OCI-LY7 (cell line): ENCODE measurements at regions not wholly inside any gene's neighbourhood (a gene's known extent, or its start where the extent isn't known, plus 50 kb on each side); places are given as distances from the start of the nearest gene placed in this dataset.
A peak's percentile ranks its signal among the peaks of the same experiment; 100 is the strongest.

Experiments used
- BruUV-seq: library from RNA; stranded (reverse); fragments of 400-500 nt; replicated peaks from 2 replicates; lab custom pipeline; 2021; lab: Mats Ljungman, UMichigan
- CTCF ChIA-PET: fragments of 300-600 bp; sonication (Branson Sonifier 250); formaldehyde crosslinking; loops from one replicate; lab custom pipeline; 2022; ENCODE audit warnings: antibody characterized with exemption; ENCODE audit not compliant: unreplicated experiment; lab: Charles Lee
- POLR2A ChIA-PET: fragments of 300-600 bp; sonication (Branson Sonifier 250); formaldehyde crosslinking; loops from one replicate; lab custom pipeline; 2022; ENCODE audit warnings: antibody characterized with exemption; lab: Charles Lee
- DNase-seq: peaks from one replicate; pipeline ENCODE4 v3.0.0-alpha.2; 2015; ENCODE audit warnings: low spot score
- H2AFZ ChIP-seq: fragments of 200-600 bp; sonication (generic), shearing (Covaris generic); 2 replicates; pipeline ENCODE4 v1.6.1; 2014; ENCODE audit warnings: mild to moderate bottlenecking, antibody characterized with exemption, low read length, moderate library complexity
- H3K27ac ChIP-seq: fragments of 200-600 bp; sonication (generic); 2 replicates; pipeline ENCODE4 v1.5.1; 2014; ENCODE audit warnings: mixed run types, low read depth, mild to moderate bottlenecking, moderate library complexity, low read length, inconsistent platforms; ENCODE audit not compliant: poor library complexity, severe bottlenecking
- H3K36me3 ChIP-seq: fragments of 200-600 bp; sonication (generic); 2 replicates; pipeline ENCODE4 v1.6.1; 2014; ENCODE audit warnings: mild to moderate bottlenecking, antibody characterized with exemption, low read length, moderate library complexity, mixed read lengths; ENCODE audit not compliant: insufficient read depth
- H3K4me1 ChIP-seq: fragments of 200-600 bp; sonication (generic); 2 replicates; pipeline ENCODE4 v1.5.1; 2014; ENCODE audit warnings: mild to moderate bottlenecking, low read length; ENCODE audit not compliant: insufficient read depth, poor library complexity, severe bottlenecking
- H3K4me2 ChIP-seq: fragments of 200-600 bp; sonication (generic); 2 replicates; pipeline ENCODE4 v1.6.1; 2014; ENCODE audit warnings: mild to moderate bottlenecking, low read length
- H3K4me3 ChIP-seq: fragments of 200-600 bp; sonication (generic); 2 replicates; pipeline ENCODE4 v1.5.1; 2014; ENCODE audit warnings: mild to moderate bottlenecking, low read depth, low read length; ENCODE audit not compliant: poor library complexity, severe bottlenecking
- H3K79me2 ChIP-seq: fragments of 200-600 bp; sonication (generic); 2 replicates; pipeline ENCODE4 v1.6.1; 2016; ENCODE audit warnings: low read depth, mild to moderate bottlenecking, low read length, moderate library complexity, mixed read lengths; ENCODE audit not compliant: insufficient read depth
- H3K9me2 ChIP-seq: fragments of 200-600 bp; sonication (generic); 2 replicates; pipeline ENCODE4 v1.6.1; 2016; ENCODE audit warnings: mild to moderate bottlenecking, low read length, mixed read lengths; ENCODE audit not compliant: insufficient read depth
- H3K9me3 ChIP-seq: fragments of 200-600 bp; sonication (generic); 2 replicates; pipeline ENCODE4 v1.6.1; 2014; ENCODE audit warnings: mild to moderate bottlenecking, mixed run types, low read length, mixed read lengths
- H4K20me1 ChIP-seq: fragments of 200-600 bp; sonication (generic); 2 replicates; pipeline ENCODE4 v1.6.1; 2014; ENCODE audit warnings: mild to moderate bottlenecking, antibody characterized with exemption, low read length, moderate library complexity, mixed read lengths; ENCODE audit not compliant: insufficient read depth
- EZH2phosphoT487 ChIP-seq: fragments of 200-600 bp; sonication (generic); IDR thresholded peaks from 2 replicates; pipeline ENCODE4 v1.6.1; 2018; ENCODE audit warnings: low read depth, borderline replicate concordance, mild to moderate bottlenecking, mixed run types, antibody characterized with exemption, low read length, moderate library complexity, mixed read lengths
- intact Hi-C: fragments of 100-400 bp; cut with micrococcal nuclease; formaldehyde crosslinking; loops from one replicate; pipeline ENCODE4 v1.10.0; 2022; ENCODE audit not compliant: unreplicated experiment
- TF ChIP-seq, protein P1 (sequence below): fragments of 200-600 bp; sonication (generic); conservative IDR thresholded peaks from 2 replicates; pipeline ENCODE4 v1.5.1; 2014; ENCODE audit warnings: mild to moderate bottlenecking, antibody characterized with exemption, low read length, moderate library complexity, mixed read lengths

DNA sequence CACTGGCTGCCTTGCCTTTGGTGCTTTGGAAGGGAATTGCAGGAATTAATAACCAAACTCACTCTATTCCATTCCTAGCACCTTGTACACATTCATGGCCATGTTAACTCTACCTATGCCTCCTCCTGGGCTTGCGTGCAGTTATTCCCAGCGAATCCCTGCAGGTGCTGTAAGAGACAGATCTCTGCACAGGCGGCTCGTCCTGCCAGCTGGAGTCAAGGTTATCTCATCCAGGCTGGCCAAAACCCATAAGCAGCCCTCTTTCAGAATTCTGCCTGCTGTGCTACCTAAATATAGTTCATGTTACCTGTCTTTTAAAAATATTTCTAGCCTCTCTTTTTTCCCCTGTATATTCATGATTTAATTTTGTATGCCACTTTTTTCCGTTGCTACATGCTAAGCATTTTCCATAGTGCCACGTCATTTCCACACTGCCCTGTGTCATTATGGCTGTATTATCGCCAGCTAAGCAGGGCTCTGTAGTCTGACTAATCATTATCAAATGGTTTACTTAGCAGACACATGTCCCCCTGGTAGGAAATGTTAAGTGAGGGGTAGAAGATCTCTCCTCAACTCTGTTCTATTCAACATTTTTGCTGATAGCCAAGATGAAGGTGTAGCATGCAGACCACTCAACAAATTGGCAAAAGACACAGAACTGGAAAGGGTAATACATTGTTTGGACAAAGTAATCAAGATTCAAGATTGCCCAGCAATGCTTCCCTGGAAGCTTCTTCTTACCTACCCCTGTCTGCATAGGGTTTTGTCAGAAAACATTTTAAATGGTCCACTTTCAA is 79.7 kb upstream of the TAF1B start:
- H3K36me3 ChIP-seq: no peaks in the 10 kb centered on the region
- TF ChIP-seq, protein P1, sequence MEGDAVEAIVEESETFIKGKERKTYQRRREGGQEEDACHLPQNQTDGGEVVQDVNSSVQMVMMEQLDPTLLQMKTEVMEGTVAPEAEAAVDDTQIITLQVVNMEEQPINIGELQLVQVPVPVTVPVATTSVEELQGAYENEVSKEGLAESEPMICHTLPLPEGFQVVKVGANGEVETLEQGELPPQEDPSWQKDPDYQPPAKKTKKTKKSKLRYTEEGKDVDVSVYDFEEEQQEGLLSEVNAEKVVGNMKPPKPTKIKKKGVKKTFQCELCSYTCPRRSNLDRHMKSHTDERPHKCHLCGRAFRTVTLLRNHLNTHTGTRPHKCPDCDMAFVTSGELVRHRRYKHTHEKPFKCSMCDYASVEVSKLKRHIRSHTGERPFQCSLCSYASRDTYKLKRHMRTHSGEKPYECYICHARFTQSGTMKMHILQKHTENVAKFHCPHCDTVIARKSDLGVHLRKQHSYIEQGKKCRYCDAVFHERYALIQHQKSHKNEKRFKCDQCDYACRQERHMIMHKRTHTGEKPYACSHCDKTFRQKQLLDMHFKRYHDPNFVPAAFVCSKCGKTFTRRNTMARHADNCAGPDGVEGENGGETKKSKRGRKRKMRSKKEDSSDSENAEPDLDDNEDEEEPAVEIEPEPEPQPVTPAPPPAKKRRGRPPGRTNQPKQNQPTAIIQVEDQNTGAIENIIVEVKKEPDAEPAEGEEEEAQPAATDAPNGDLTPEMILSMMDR: no peak
- TF ChIP-seq EZH2phosphoT487: no peak
- no peaks in the 10 kb centered on the region for H3K9me3 ChIP-seq
- no peak overlapping the region for H3K4me3 ChIP-seq
- H3K9me2 ChIP-seq: no peaks in the 10 kb centered on the region
- H3K79me2 ChIP-seq: no peaks in the 10 kb centered on the region
- no peak overlapping the region for H3K27ac ChIP-seq
- DNase-seq: no peak
- H2AFZ ChIP-seq: no peak overlapping the region
- H3K4me2 ChIP-seq: no peak overlapping the region
- no TSS peak for BruUV-seq
- POLR2A ChIA-PET: no interaction called here
- no peaks in the 10 kb centered on the region for H4K20me1 ChIP-seq
- CTCF ChIA-PET: no interaction called here
- intact Hi-C loops: no loop called here
- peaks cover 9% of the 10 kb centered on the region for H3K4me1 ChIP-seq

DNA sequence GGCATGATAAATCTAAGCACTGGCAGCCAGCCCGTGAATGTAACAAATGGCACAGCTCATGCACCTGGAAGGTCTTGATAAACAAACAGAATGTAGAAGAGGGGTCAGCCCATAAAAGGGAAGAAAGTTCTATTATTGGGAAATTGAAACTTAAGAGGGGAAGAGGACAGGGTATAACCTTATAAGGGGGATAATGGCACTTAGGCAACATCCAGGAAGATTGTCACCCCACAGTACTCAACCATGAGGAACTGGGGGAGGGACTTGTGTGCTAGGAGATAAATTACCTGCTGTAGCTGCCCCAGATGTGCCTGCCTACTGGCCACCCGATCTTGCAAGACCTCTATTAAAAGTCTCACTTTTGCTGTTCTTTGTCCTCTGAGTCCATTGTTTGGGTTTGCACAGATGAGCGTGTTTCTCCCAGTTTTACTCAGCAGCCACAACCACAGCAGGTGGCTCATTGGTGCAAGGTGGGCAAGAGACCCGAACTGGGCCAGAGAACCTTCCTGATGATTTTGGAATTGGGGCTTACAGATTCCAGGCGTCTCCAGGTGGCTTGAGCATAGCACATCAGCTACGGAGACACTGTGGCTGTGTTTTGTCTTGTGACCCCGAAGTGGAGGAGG is 79.0 kb upstream of the TAF1B start:
- POLR2A ChIA-PET: no interaction called here
- intact Hi-C loops: no loop called here
- no TSS peak for BruUV-seq

More for the DNA sequence above, 79.0 kb upstream of the TAF1B start:
- no peaks in the 10 kb centered on the region for H3K79me2 ChIP-seq
- no peak overlapping the region for H2AFZ ChIP-seq
- no peaks in the 10 kb centered on the region for H3K9me2 ChIP-seq
- H3K27ac ChIP-seq: no peak overlapping the region
- H3K36me3 ChIP-seq: no peaks in the 10 kb centered on the region
- CTCF ChIA-PET: no interaction called here
- peak; percentile 8 for DNase-seq
- H3K4me3 ChIP-seq: no peak overlapping the region
- no peaks in the 10 kb centered on the region for H3K9me3 ChIP-seq
- H4K20me1 ChIP-seq: no peaks in the 10 kb centered on the region
- H3K4me1 ChIP-seq: peaks cover 9% of the 10 kb centered on the region
- 0 out of 2 replicates have a peak overlapping the region, but pooled peaks have one; percentile 2 for H3K4me2 ChIP-seq
- no peak for TF ChIP-seq EZH2phosphoT487
- TF ChIP-seq, protein P1: no peak
